ENCODE measurements at regions not wholly inside any gene's neighbourhood (a gene's known extent, or its start where the extent isn't known, plus 50 kb on each side); places are given as distances from the start of the nearest gene placed in this dataset.
A peak's percentile ranks its signal among the peaks of the same experiment; 100 is the strongest.

- TF ChIP-seq, protein P1, sequence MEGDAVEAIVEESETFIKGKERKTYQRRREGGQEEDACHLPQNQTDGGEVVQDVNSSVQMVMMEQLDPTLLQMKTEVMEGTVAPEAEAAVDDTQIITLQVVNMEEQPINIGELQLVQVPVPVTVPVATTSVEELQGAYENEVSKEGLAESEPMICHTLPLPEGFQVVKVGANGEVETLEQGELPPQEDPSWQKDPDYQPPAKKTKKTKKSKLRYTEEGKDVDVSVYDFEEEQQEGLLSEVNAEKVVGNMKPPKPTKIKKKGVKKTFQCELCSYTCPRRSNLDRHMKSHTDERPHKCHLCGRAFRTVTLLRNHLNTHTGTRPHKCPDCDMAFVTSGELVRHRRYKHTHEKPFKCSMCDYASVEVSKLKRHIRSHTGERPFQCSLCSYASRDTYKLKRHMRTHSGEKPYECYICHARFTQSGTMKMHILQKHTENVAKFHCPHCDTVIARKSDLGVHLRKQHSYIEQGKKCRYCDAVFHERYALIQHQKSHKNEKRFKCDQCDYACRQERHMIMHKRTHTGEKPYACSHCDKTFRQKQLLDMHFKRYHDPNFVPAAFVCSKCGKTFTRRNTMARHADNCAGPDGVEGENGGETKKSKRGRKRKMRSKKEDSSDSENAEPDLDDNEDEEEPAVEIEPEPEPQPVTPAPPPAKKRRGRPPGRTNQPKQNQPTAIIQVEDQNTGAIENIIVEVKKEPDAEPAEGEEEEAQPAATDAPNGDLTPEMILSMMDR (IDR thresholded peaks at IDR 0.05; ENCODE audit: unreplicated experiment in 3 of 3): no peak
- no peaks in the 10 kb centered on the region for H3K4me1 Mint-ChIP-seq
- no peaks in the 10 kb centered on the region for H3K36me3 Mint-ChIP-seq (ENCODE audit: low read depth)
- H3K9me3 Mint-ChIP-seq: peaks cover 7% of the 10 kb centered on the region
- no peak overlapping the region for H3K4me3 Mint-ChIP-seq
- peaks cover 22% of the 10 kb centered on the region for H3K27me3 Mint-ChIP-seq (ENCODE audit: low read depth)
- no peak overlapping the region for H3K27ac Mint-ChIP-seq
These were observed 80.2 kb downstream of the TMEM174 start for GRCh38 chr5:73253047-73253660.

DNA sequence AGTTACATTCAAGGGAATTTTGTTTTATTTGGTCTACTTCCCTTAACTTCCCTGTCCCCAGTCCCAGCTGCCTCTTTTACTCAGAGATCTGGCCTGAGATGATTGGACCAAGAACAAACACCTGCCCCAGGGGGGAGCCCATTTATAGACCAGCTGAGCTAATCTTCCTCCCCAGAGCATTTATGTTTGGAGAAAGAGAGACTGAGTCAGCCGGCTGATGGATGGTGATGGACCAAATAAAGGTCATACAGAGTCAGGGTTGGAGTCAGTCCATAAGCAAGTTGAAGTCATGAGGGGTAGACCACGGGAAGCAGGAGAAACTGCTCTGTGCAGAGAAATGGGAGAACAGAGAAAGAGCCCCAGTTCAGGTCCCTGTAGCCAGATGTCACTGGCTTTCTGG, 77.7 kb downstream of the TMEM174 start:
- Mint-ChIP-seq H3K9me3 (no peaks in the 10 kb centered on the region), H3K27ac (no peak overlapping the region), H3K4me1 (no peaks in the 10 kb centered on the region), H3K36me3 (ENCODE audit: low read depth) (no peaks in the 10 kb centered on the region), H3K4me3 (no peak overlapping the region), H3K27me3 (ENCODE audit: low read depth) (peaks cover 35% of the 10 kb centered on the region)
- TF ChIP-seq, protein P1 (IDR thresholded peaks at IDR 0.05; ENCODE audit: unreplicated experiment in 3 of 3): no peak

GRCh38 chr5:73242735-73243134, 69.7 kb downstream of the TMEM174 start:
- H3K9me3 Mint-ChIP-seq: peaks cover 2% of the 10 kb centered on the region
- TF ChIP-seq, protein P1 (IDR thresholded peaks at IDR 0.05; ENCODE audit: unreplicated experiment in 3 of 3): no peak
- no peaks in the 10 kb centered on the region for H3K4me1 Mint-ChIP-seq
- peaks cover 13% of the 10 kb centered on the region for H3K27me3 Mint-ChIP-seq (ENCODE audit: low read depth)
- H3K27ac Mint-ChIP-seq: no peak overlapping the region
- H3K4me3 Mint-ChIP-seq: no peak overlapping the region
- no peaks in the 10 kb centered on the region for H3K36me3 Mint-ChIP-seq (ENCODE audit: low read depth)

- Mint-ChIP-seq H3K4me3 (no peak overlapping the region), H3K36me3 (ENCODE audit: low read depth) (no peaks in the 10 kb centered on the region), H3K4me1 (no peaks in the 10 kb centered on the region), H3K27ac (no peak overlapping the region), H3K27me3 (ENCODE audit: low read depth) (peaks cover 34% of the 10 kb centered on the region), H3K9me3 (peaks cover 2% of the 10 kb centered on the region)
- TF ChIP-seq, protein P1 (IDR thresholded peaks at IDR 0.05; ENCODE audit: unreplicated experiment in 3 of 3): no peak
These were observed 65.9 kb downstream of the TMEM174 start for GRCh38 chr5:73238873-73239272.

- no peak overlapping the region for H3K4me3 Mint-ChIP-seq
- TF ChIP-seq, protein P1 (IDR thresholded peaks at IDR 0.05; ENCODE audit: unreplicated experiment in 3 of 3): no peak
- H3K27ac Mint-ChIP-seq: no peak overlapping the region
- H3K4me1 Mint-ChIP-seq: peaks cover 17% of the 10 kb centered on the region
- no peaks in the 10 kb centered on the region for H3K36me3 Mint-ChIP-seq (ENCODE audit: low read depth)
- no peaks in the 10 kb centered on the region for H3K9me3 Mint-ChIP-seq
- peaks cover 56% of the 10 kb centered on the region for H3K27me3 Mint-ChIP-seq (ENCODE audit: low read depth)
These were observed 63.6 kb downstream of the TMEM174 start for GRCh38 chr5:73236541-73237128.

DNA sequence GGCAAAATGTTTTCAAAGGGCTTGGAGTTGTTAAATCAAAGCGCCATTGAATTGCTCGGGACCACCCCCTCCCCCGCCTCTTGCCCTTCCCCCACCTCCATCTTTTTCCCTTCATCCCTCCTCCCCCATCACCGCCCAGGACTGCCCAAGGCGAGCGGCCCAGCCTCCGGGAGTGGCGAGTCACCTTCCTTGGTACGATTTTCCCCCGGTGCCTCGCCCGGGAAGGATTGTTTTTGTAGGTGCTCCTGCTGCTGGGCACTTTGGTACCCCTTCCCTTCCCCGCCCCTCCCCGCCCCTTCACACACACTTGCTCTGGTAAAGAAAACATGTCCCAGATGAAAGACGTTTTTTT, 61.2 kb downstream of the TMEM174 start:
- Mint-ChIP-seq H3K9me3 (no peaks in the 10 kb centered on the region), H3K27ac (peak overlapping the region in 1 of 3 experiments; percentile 28), H3K27me3 (ENCODE audit: low read depth) (peaks cover 80% of the 10 kb centered on the region), H3K4me3 (peak overlapping the region; percentile 74 to 80 (median 77)), H3K36me3 (ENCODE audit: low read depth) (no peaks in the 10 kb centered on the region), H3K4me1 (peaks cover 23% of the 10 kb centered on the region)
- TF ChIP-seq, protein P1 (IDR thresholded peaks at IDR 0.05; ENCODE audit: unreplicated experiment in 3 of 3): no peak

Data from nephron (organoid).